NCI-H2227 treated with DMSO at 0.1 percent for 48 hours (cell line): ENCODE measurements at regions not wholly inside any gene's neighbourhood (a gene's known extent, or its start where the extent isn't known, plus 50 kb on each side); places are given as distances from the start of the nearest gene placed in this dataset.

Experiments
- DNase-seq: peaks from one replicate; lab custom pipeline; 2025; lab: John Stamatoyannopoulos, UW

- DNase-seq: no peak
Measured at GRCh38 chr13:22235285-22235949, 564.5 kb downstream of the FGF9 start.

- no peak for DNase-seq
Measured at GRCh38 chr13:22235950-22236290, 565.0 kb downstream of the FGF9 start.

GRCh38 chr13:22238269-22238668 lies 567.4 kb downstream of the FGF9 start:
- DNase-seq: no peak

GRCh38 chr13:22240716-22241115 lies 569.8 kb downstream of the FGF9 start:
- DNase-seq: no peak

- DNase-seq: no peak
Measured at GRCh38 chr13:22243469-22244163, 572.7 kb downstream of the FGF9 start.

- no peak for DNase-seq
Measured at GRCh38 chr13:22252281-22252830, 581.5 kb downstream of the FGF9 start.

- DNase-seq: no peak
Measured at GRCh38 chr13:22253107-22253506, 582.2 kb downstream of the FGF9 start.

- DNase-seq: no peak
Measured at GRCh38 chr13:22256111-22256639, 585.3 kb downstream of the FGF9 start.

- no peak for DNase-seq
Measured at GRCh38 chr13:22262001-22262885, 591.4 kb downstream of the FGF9 start.

- no peak for DNase-seq
Measured at GRCh38 chr13:22263185-22263584, 592.3 kb downstream of the FGF9 start.

- DNase-seq: no peak
Measured at GRCh38 chr13:22265563-22265962, 594.7 kb downstream of the FGF9 start.

- no peak for DNase-seq
Measured at GRCh38 chr13:22270881-22271280, 600.0 kb downstream of the FGF9 start.

- DNase-seq: no peak
Measured at GRCh38 chr13:22271903-22272302, 601.0 kb downstream of the FGF9 start.

GRCh38 chr13:22275393-22275792 lies 604.5 kb downstream of the FGF9 start:
- no peak for DNase-seq

- no peak for DNase-seq
Measured at GRCh38 chr13:22276616-22277015, 605.7 kb downstream of the FGF9 start.

- DNase-seq: no peak
Measured at GRCh38 chr13:22278336-22278929, 607.6 kb downstream of the FGF9 start.

- DNase-seq: no peak
Measured at GRCh38 chr13:22285867-22286266, 615.0 kb downstream of the FGF9 start.

GRCh38 chr13:22286338-22286737 lies 615.5 kb downstream of the FGF9 start:
- no peak for DNase-seq

GRCh38 chr13:22287343-22287920 lies 616.6 kb downstream of the FGF9 start:
- no peak for DNase-seq

GRCh38 chr13:22288496-22288895 lies 617.6 kb downstream of the FGF9 start:
- DNase-seq: no peak

- no peak for DNase-seq
Measured at GRCh38 chr13:22289711-22290110, 618.8 kb downstream of the FGF9 start.

GRCh38 chr13:22298530-22298929 lies 627.7 kb downstream of the FGF9 start:
- no peak for DNase-seq
